ENCODE measurements at regions not wholly inside any gene's neighbourhood (a gene's known extent, or its start where the extent isn't known, plus 50 kb on each side); places are given as distances from the start of the nearest gene placed in this dataset.

- DNase-seq: no peak
- Histone ChIP-seq H3K9me3 (no peaks in the 10 kb centered on the region), H3K4me3 (no peak overlapping the region), H3K27me3 (no peaks in the 10 kb centered on the region), H3K36me3 (replicated peaks in 1 of 2; ENCODE audit: insufficient read depth in 1 of 2, low read depth in 2 of 2) (no peaks in the 10 kb centered on the region), H3K4me1 (no peaks in the 10 kb centered on the region), H3K27ac (no peak overlapping the region)
- TF ChIP-seq CTCF (IDR thresholded peaks at IDR 0.05) (no peak), POLR2A (IDR thresholded peaks at IDR 0.05) (no peak)
- intact Hi-C loops (cut with DNase I): no loop called here
- ATAC-seq: no peak
Observed at GRCh38 chr9:11335011-11335410, 722.2 kb upstream of the PTPRD start.

- TF ChIP-seq CTCF (IDR thresholded peaks at IDR 0.05) (no peak), POLR2A (IDR thresholded peaks at IDR 0.05) (no peak)
- intact Hi-C loops (cut with DNase I): no loop called here
- Histone ChIP-seq H3K27ac (no peak overlapping the region), H3K27me3 (no peaks in the 10 kb centered on the region), H3K9me3 (no peaks in the 10 kb centered on the region), H3K4me3 (no peak overlapping the region), H3K4me1 (no peaks in the 10 kb centered on the region), H3K36me3 (replicated peaks in 1 of 2; ENCODE audit: insufficient read depth in 1 of 2, low read depth in 2 of 2) (no peaks in the 10 kb centered on the region)
- ATAC-seq: no peak
- DNase-seq: no peak
- WGBS, 2 donors: 73 to 91% methylated on average over 1 of the region's 1 CpG
Observed at GRCh38 chr9:11338130-11338529, 725.3 kb upstream of the PTPRD start.

- TF ChIP-seq CTCF (IDR thresholded peaks at IDR 0.05) (no peak), POLR2A (IDR thresholded peaks at IDR 0.05) (no peak)
- Histone ChIP-seq H3K4me1 (no peaks in the 10 kb centered on the region), H3K27ac (no peak overlapping the region), H3K9me3 (no peaks in the 10 kb centered on the region), H3K27me3 (no peaks in the 10 kb centered on the region), H3K36me3 (replicated peaks in 1 of 2; ENCODE audit: insufficient read depth in 1 of 2, low read depth in 2 of 2) (no peaks in the 10 kb centered on the region), H3K4me3 (no peak overlapping the region)
- intact Hi-C loops (cut with DNase I): no loop called here
- 42% methylated on average over 1 of the region's 1 CpG for WGBS, 2 donors
- ATAC-seq (no peak), DNase-seq (no peak)
Observed at GRCh38 chr9:11340654-11341053, 727.9 kb upstream of the PTPRD start.

- intact Hi-C loops (cut with DNase I): no loop called here
- H3K4me3 ChIP-seq: no peak overlapping the region
- ATAC-seq (no peak), DNase-seq (no peak)
- H3K36me3 ChIP-seq (replicated peaks in 1 of 2; ENCODE audit: insufficient read depth in 1 of 2, low read depth in 2 of 2): no peaks in the 10 kb centered on the region
- H3K9me3 ChIP-seq: no peaks in the 10 kb centered on the region
- H3K27me3 ChIP-seq: no peaks in the 10 kb centered on the region
- no peak overlapping the region for H3K27ac ChIP-seq
- no peaks in the 10 kb centered on the region for H3K4me1 ChIP-seq
- TF ChIP-seq POLR2A (IDR thresholded peaks at IDR 0.05): no peak
- TF ChIP-seq CTCF (IDR thresholded peaks at IDR 0.05): no peak
Observed at GRCh38 chr9:11347437-11347836, 734.6 kb upstream of the PTPRD start.

GRCh38 chr9:11348366-11348765, 735.6 kb upstream of the PTPRD start:
- H3K4me1 ChIP-seq: no peaks in the 10 kb centered on the region
- ATAC-seq (no peak), DNase-seq (no peak)
- intact Hi-C loops (cut with DNase I): no loop called here
- no peaks in the 10 kb centered on the region for H3K9me3 ChIP-seq
- TF ChIP-seq CTCF (IDR thresholded peaks at IDR 0.05): no peak
- no peak for TF ChIP-seq POLR2A (IDR thresholded peaks at IDR 0.05)
- H3K36me3 ChIP-seq (replicated peaks in 1 of 2; ENCODE audit: insufficient read depth in 1 of 2, low read depth in 2 of 2): no peaks in the 10 kb centered on the region
- H3K27ac ChIP-seq: no peak overlapping the region
- no peak overlapping the region for H3K4me3 ChIP-seq
- WGBS, 2 donors: 72 to 74% methylated on average over 5 of the region's 5 CpGs
- no peaks in the 10 kb centered on the region for H3K27me3 ChIP-seq

All from body of pancreas (tissue), 4 donors.